OCI-LY1 (cell line): ENCODE measurements at regions not wholly inside any gene's neighbourhood (a gene's known extent, or its start where the extent isn't known, plus 50 kb on each side); places are given as distances from the start of the nearest gene placed in this dataset.

ENCODE experiments used
- H2AFZ ChIP-seq: fragments of 200-600 bp; sonication (generic), shearing (Covaris generic); 2 replicates; pipeline ENCODE4 v1.6.0; 2014; ENCODE audit warnings: antibody characterized with exemption, mild to moderate bottlenecking, low read length
- H3F3A ChIP-seq: fragments of 200-600 bp; sonication (generic), shearing (Covaris generic); 2 replicates; pipeline ENCODE4 v1.6.0; 2014; ENCODE audit warnings: mild to moderate bottlenecking, antibody characterized with exemption, low read length, moderate library complexity; ENCODE audit not compliant: insufficient read depth
- H3K27ac ChIP-seq: fragments of 200-600 bp; sonication (generic); 2 replicates; pipeline ENCODE4 v1.5.1; 2014; ENCODE audit warnings: low read length, mixed run types, mild to moderate bottlenecking, low read depth; ENCODE audit not compliant: poor library complexity, severe bottlenecking
- H3K27me3 ChIP-seq: fragments of 200-600 bp; sonication (generic); 2 replicates; pipeline ENCODE4 v1.6.0; 2014; ENCODE audit warnings: antibody characterized with exemption, mild to moderate bottlenecking, low read length, moderate library complexity; ENCODE audit not compliant: insufficient read depth
- H3K36me3 ChIP-seq: fragments of 200-600 bp; sonication (generic); 2 replicates; pipeline ENCODE4 v1.6.1; 2014; ENCODE audit warnings: mild to moderate bottlenecking, antibody characterized with exemption, low read length, moderate library complexity, mixed read lengths; ENCODE audit not compliant: insufficient read depth
- H3K4me1 ChIP-seq: fragments of 200-600 bp; sonication (generic); 2 replicates; pipeline ENCODE4 v1.5.1; 2014; ENCODE audit warnings: mild to moderate bottlenecking, low read length, moderate library complexity; ENCODE audit not compliant: insufficient read depth, severe bottlenecking
- H3K4me2 ChIP-seq: fragments of 200-600 bp; sonication (generic), shearing (Covaris generic); 2 replicates; pipeline ENCODE4 v1.6.1; 2014; ENCODE audit warnings: low read length
- H3K4me3 ChIP-seq: fragments of 200-600 bp; sonication (generic); 2 replicates; pipeline ENCODE4 v1.5.1; 2014; ENCODE audit warnings: low read length, low read depth, mild to moderate bottlenecking, mixed read lengths; ENCODE audit not compliant: poor library complexity, severe bottlenecking
- H3K79me2 ChIP-seq: fragments of 200-600 bp; shearing (Covaris generic); 2 replicates; pipeline ENCODE4 v1.6.1; 2016; ENCODE audit warnings: mixed run types, low read length, mixed read lengths; ENCODE audit not compliant: insufficient read depth
- H3K9ac ChIP-seq: fragments of 200-600 bp; sonication (generic), shearing (Covaris generic); 2 replicates; pipeline ENCODE4 v1.6.1; 2014; ENCODE audit warnings: mild to moderate bottlenecking, low read length, mixed read lengths
- H3K9me2 ChIP-seq: fragments of 200-600 bp; sonication (generic), shearing (Covaris generic); 2 replicates; pipeline ENCODE4 v1.6.1; 2014; ENCODE audit warnings: low read depth, mild to moderate bottlenecking, low read length, mixed read lengths
- H3K9me3 ChIP-seq: fragments of 200-600 bp; shearing (Covaris generic); 2 replicates; pipeline ENCODE4 v1.6.1; 2014; ENCODE audit warnings: low read length, mixed read lengths
- H4K20me1 ChIP-seq: fragments of 200-600 bp; sonication (generic), shearing (Covaris generic); 2 replicates; pipeline ENCODE4 v1.6.0; 2016; ENCODE audit warnings: mild to moderate bottlenecking, low read length; ENCODE audit not compliant: insufficient read depth
- EZH2 ChIP-seq: fragments of 200-600 bp; sonication (generic), shearing (Covaris generic); IDR thresholded peaks from 2 replicates; pipeline ENCODE4 v1.8.0; 2017; ENCODE audit warnings: borderline replicate concordance, mixed run types, mild to moderate bottlenecking, antibody characterized with exemption, low read length, moderate library complexity, mixed read lengths
- TF ChIP-seq, protein P1 (sequence below): fragments of 200-600 bp; sonication (generic), shearing (Covaris generic); IDR thresholded peaks from 2 replicates; pipeline ENCODE4 v1.5.1; 2017; ENCODE audit warnings: mild to moderate bottlenecking, antibody characterized with exemption, low read length, moderate library complexity, mixed read lengths

DNA sequence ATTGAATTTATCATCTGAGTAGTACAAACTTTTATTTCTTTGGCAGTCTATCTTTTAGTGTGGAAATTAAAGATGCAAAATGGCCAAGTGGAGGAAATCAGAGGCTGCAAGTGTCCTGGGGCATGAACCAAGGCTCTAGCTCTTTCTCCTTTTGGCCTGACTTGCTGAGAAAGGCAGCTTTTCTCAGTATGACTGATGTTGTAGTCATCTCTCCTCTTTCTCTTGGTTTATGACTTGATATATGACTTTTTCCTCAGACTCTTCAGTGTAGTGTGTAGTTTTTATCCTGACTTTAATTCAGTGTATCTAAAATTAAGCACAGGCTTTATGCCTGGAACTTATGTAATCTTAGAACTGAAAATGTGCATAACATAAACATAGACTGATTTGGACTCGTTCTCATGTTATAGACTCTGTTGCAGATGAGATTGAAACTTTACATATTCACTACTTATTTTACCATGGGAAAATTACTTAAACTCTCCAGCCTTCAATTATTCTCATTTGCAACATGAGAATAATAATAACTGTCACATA is 65.7 kb downstream of the SLITRK5 start:
- Histone ChIP-seq H3K4me1 (no peaks in the 10 kb centered on the region), H3K27ac (no peak overlapping the region), H3K4me3 (no peak overlapping the region), H3F3A (no peaks in the 10 kb centered on the region), H3K9me2 (no peaks in the 10 kb centered on the region), H3K27me3 (no peaks in the 10 kb centered on the region), H3K4me2 (no peak overlapping the region), H3K79me2 (no peaks in the 10 kb centered on the region), H3K36me3 (no peaks in the 10 kb centered on the region), H3K9ac (no peak overlapping the region), H3K9me3 (no peaks in the 10 kb centered on the region), H4K20me1 (no peaks in the 10 kb centered on the region), H2AFZ (no peak overlapping the region)
- TF ChIP-seq EZH2 = no peak
- TF ChIP-seq, protein P1, sequence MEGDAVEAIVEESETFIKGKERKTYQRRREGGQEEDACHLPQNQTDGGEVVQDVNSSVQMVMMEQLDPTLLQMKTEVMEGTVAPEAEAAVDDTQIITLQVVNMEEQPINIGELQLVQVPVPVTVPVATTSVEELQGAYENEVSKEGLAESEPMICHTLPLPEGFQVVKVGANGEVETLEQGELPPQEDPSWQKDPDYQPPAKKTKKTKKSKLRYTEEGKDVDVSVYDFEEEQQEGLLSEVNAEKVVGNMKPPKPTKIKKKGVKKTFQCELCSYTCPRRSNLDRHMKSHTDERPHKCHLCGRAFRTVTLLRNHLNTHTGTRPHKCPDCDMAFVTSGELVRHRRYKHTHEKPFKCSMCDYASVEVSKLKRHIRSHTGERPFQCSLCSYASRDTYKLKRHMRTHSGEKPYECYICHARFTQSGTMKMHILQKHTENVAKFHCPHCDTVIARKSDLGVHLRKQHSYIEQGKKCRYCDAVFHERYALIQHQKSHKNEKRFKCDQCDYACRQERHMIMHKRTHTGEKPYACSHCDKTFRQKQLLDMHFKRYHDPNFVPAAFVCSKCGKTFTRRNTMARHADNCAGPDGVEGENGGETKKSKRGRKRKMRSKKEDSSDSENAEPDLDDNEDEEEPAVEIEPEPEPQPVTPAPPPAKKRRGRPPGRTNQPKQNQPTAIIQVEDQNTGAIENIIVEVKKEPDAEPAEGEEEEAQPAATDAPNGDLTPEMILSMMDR = no peak

DNA sequence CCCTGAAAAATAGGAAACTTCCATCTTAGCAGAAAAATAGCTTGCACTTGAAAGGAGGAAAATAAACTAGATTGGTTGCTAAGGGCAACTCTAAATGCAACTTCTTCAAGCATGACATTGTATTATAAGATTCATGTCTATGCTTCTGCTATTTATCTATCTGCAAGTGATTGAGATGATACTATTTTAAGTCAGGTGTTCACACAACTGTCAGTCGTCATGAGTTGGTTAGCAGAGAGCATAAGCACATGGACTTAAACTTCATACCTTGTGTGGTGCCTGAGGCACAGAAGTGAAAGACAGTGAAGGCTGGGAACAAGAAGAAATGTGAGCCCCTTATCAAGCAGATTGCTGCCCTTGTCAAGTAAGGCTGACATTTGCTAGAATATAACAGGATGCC is 82.9 kb downstream of the SLITRK5 start:
- H3K36me3 ChIP-seq = no peaks in the 10 kb centered on the region
- H3K9ac ChIP-seq = no peak overlapping the region
- no peaks in the 10 kb centered on the region for H3K27me3 ChIP-seq

DNA sequence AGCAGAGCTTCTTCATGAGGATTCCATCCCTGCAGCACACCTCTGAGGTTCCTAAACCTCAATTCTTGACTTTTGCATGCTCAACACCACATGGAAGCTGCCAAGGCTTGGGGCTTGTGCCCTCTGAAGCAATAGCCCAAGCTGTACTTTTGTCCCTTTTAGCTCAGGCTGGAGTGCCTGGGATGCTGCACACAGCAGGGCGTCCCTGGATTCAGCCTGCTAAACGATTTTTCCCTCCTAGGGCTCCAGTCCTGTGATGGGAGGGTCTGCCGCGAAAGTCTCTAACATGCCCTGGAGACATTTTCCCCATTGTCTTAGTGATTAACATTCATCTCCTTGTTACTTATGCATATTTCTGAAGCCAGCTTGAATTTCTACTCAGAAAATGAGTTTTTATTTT is 98.3 kb downstream of the SLITRK5 start:
- TF ChIP-seq EZH2 = no peak
- TF ChIP-seq, protein P1 = no peak
- Histone ChIP-seq H3K9me2 (no peaks in the 10 kb centered on the region), H3K27ac (no peak overlapping the region), H3K27me3 (no peaks in the 10 kb centered on the region), H2AFZ (no peak overlapping the region), H3K4me3 (no peak overlapping the region), H3K9me3 (no peaks in the 10 kb centered on the region), H3K36me3 (no peaks in the 10 kb centered on the region), H3F3A (no peaks in the 10 kb centered on the region), H3K4me1 (no peaks in the 10 kb centered on the region), H4K20me1 (no peaks in the 10 kb centered on the region), H3K4me2 (no peak overlapping the region), H3K79me2 (no peaks in the 10 kb centered on the region), H3K9ac (no peak overlapping the region)

More for the DNA sequence above, 82.9 kb downstream of the SLITRK5 start:
- Histone ChIP-seq H3K79me2 (no peaks in the 10 kb centered on the region), H3K27ac (no peak overlapping the region), H3K4me2 (no peak overlapping the region), H3K9me3 (no peaks in the 10 kb centered on the region), H2AFZ (no peak overlapping the region), H4K20me1 (no peaks in the 10 kb centered on the region), H3K9me2 (no peaks in the 10 kb centered on the region; the same call in 1 of the 2 replicates), H3K4me1 (no peaks in the 10 kb centered on the region), H3K4me3 (no peak overlapping the region), H3F3A (no peaks in the 10 kb centered on the region)
- no peak for TF ChIP-seq EZH2
- TF ChIP-seq, protein P1 = no peak
